Spleen (tissue), 7 donors: ENCODE measurements at regions not wholly inside any gene's neighbourhood (a gene's known extent, or its start where the extent isn't known, plus 50 kb on each side); places are given as distances from the start of the nearest gene placed in this dataset.

ENCODE experiments used
- CTCF ChIP-seq, 11 experiments: fragments of 200-600 bp in 7 of 11; fragments of 450-650 bp in 4 of 11; sonication (generic) in 4 of 11; IDR thresholded peaks in 8 of 11; conservative IDR thresholded peaks in 3 of 11; 1 replicate in 7 of 11; 2 replicates in 4 of 11; pipeline versions ENCODE4 v1.4.0 to v1.8.0; 2016 to 2021; ENCODE audit warnings: antibody characterized with exemption in 11 of 11, inconsistent platforms in 4 of 11, mild to moderate bottlenecking in 1 of 11
- POLR2A ChIP-seq, 3 donors: fragments of 450-650 bp; IDR thresholded peaks; one replicate each; pipeline ENCODE4 v1.5.1; 2017; ENCODE audit warnings: antibody characterized with exemption in 3 of 3, mild to moderate bottlenecking in 1 of 3
- POLR2AphosphoS5 ChIP-seq, 3 donors: sonication (generic); formaldehyde crosslinking; IDR thresholded peaks; one replicate each; pipeline ENCODE4 v1.5.1; 2017; ENCODE audit warnings: antibody characterized with exemption in 3 of 3
- donor health status: DM: no; HTN: no; CAD: no; lungs with moderate emphysema.
- donor health status: DM: no; HTN: no; CAD: no.
- donor health status: DM: no; HTN: no; CAD: no.

GRCh38 chr7:91579837-91580236, 300.7 kb downstream of the MTERF1 start:
- TF ChIP-seq CTCF (IDR thresholded peaks at IDR 0.05 in 8 of 11, conservative IDR thresholded peaks at IDR 0.05 in 3 of 11) = no peak
- TF ChIP-seq POLR2A (IDR thresholded peaks at IDR 0.05) = no peak
- no peak for TF ChIP-seq POLR2AphosphoS5 (IDR thresholded peaks at IDR 0.05)
